ENCODE measurements at regions not wholly inside any gene's neighbourhood (a gene's known extent, or its start where the extent isn't known, plus 50 kb on each side); places are given as distances from the start of the nearest gene placed in this dataset.

DNA sequence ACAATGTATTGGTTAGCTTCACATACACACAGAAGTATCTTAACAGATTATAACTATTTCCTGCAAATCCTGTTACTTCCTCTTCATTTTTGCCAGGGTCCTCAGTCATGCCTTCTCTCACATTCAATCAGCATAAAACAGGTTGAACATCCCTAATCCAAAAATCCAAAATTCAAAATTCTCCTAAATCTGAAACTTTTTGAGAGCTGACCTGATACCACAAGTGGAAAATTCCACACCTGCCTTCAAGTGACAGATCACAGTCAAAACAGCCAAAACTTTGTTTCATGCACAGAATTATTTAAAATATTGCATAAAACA is 62.9 kb upstream of the FBXO28 start:
- ATAC-seq, result no peak
- Histone ChIP-seq H3K36me3 (no peaks in the 10 kb centered on the region), H3K4me3 (no peak overlapping the region), H3K4me1 (peaks cover 0 to 6% (median 0%) of the 10 kb centered on the region in 12 donors), H3K27me3 (no peaks in the 10 kb centered on the region), H3K27ac (no peak overlapping the region), H3K9me3 (no peaks in the 10 kb centered on the region)
- TF ChIP-seq POLR2A (IDR thresholded peaks at IDR 0.05), result no peak
- TF ChIP-seq, protein P1, sequence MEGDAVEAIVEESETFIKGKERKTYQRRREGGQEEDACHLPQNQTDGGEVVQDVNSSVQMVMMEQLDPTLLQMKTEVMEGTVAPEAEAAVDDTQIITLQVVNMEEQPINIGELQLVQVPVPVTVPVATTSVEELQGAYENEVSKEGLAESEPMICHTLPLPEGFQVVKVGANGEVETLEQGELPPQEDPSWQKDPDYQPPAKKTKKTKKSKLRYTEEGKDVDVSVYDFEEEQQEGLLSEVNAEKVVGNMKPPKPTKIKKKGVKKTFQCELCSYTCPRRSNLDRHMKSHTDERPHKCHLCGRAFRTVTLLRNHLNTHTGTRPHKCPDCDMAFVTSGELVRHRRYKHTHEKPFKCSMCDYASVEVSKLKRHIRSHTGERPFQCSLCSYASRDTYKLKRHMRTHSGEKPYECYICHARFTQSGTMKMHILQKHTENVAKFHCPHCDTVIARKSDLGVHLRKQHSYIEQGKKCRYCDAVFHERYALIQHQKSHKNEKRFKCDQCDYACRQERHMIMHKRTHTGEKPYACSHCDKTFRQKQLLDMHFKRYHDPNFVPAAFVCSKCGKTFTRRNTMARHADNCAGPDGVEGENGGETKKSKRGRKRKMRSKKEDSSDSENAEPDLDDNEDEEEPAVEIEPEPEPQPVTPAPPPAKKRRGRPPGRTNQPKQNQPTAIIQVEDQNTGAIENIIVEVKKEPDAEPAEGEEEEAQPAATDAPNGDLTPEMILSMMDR (IDR thresholded peaks at IDR 0.05), result peak in 1 of 12 donors; percentile 2
- intact Hi-C loops (cut with DNase I), result loop anchor here in 4 of 10 donors (5.0 to 10.0 kb wide), 2 partner anchors 354 to 356 kb away; no protein-coding TSS in a partner anchor
- no peak for DNase-seq

DNA sequence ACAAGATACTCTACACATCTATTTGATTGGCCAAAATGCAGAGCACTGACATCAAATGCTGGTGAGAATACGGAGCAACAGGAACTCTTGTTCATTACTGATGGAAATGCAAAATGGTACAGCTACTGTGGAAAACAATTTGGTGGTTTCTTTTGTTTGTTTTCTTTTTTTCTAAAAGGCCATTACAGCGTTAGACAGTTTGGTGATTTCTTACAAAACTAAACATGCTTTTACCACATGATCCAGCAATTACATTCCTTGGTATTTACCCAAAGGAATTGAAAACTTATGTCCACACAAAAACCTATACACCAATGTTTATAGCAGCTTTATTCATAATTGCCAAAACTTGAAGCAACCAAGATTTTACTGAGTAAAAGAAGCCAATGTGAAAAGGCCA is 66.4 kb upstream of the FBXO28 start:
- Histone ChIP-seq H3K4me3 (no peak overlapping the region), H3K9me3 (no peaks in the 10 kb centered on the region), H3K36me3 (no peaks in the 10 kb centered on the region), H3K4me1 (peaks cover 0 to 6% (median 0%) of the 10 kb centered on the region in 12 donors), H3K27me3 (peaks cover 0 to 8% (median 0%) of the 10 kb centered on the region in 9 donors), H3K27ac (no peak overlapping the region)
- 87 to 92% (median 89%) methylated on average over 2 of the region's 2 CpGs for WGBS, 4 donors
- DNase-seq, result no peak
- intact Hi-C loops (cut with DNase I), result no loop called here
- no peak for TF ChIP-seq POLR2A (IDR thresholded peaks at IDR 0.05)
- TF ChIP-seq, protein P1 (IDR thresholded peaks at IDR 0.05), result no peak
- ATAC-seq, result no peak

DNA sequence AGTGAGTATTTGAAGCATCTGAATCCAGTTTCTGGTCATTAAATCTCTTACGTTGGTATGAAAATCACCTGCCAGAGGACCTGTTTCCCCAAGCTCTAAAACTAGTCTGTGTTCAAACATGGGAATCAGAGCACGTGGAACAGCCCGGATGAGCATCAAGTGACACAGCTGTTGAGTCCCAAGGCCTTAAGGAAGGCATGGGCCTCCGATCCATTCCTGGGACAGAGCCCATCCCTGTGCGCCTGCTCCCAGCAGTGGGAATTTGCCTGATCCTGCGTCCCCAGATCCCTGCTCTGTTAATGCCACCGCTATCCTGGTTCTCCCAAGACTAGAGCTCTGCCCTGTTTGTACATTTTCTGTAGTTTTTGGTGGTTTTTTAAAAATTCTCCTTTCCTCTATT is 68.4 kb upstream of the FBXO28 start:
- Histone ChIP-seq H3K36me3 (no peaks in the 10 kb centered on the region), H3K4me1 (peaks cover 0 to under 1% (median 0%) of the 10 kb centered on the region in 12 donors), H3K27ac (no peak overlapping the region), H3K27me3 (peaks cover 0 to 8% (median 0%) of the 10 kb centered on the region in 9 donors), H3K9me3 (no peaks in the 10 kb centered on the region), H3K4me3 (no peak overlapping the region)
- no peak for TF ChIP-seq POLR2A (IDR thresholded peaks at IDR 0.05)
- TF ChIP-seq, protein P1 (IDR thresholded peaks at IDR 0.05), result no peak
- no peak for DNase-seq
- intact Hi-C loops (cut with DNase I), result no loop called here
- 59 to 78% (median 69%) methylated on average over 7 of the region's 7 CpGs for WGBS, 4 donors
- no peak for ATAC-seq

DNA sequence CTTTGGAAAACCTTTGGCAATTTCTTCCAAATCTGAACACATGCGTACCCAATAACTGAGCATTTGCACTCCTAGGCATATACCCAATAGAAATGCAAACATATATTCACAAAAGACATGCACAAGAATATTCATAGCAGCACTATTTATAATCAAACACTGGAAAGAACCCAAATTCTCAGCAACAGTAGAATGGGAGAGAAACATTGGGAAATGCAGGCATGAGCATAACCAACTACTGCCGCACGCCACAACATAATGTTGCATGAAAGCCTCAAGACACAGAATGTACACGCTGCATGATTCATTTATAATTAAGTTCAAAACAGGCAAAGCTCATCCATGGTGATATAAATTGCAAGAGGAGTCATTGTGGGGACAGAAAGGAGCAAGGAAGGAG is 69.5 kb upstream of the FBXO28 start:
- no peaks in the 10 kb centered on the region for H3K36me3 ChIP-seq
- TF ChIP-seq, protein P1 (IDR thresholded peaks at IDR 0.05), result no peak
- TF ChIP-seq POLR2A (IDR thresholded peaks at IDR 0.05), result no peak
- H3K4me3 ChIP-seq, result no peak overlapping the region
- DNase-seq, result no peak
- 88 to 96% (median 95%) methylated on average over 4 of the region's 4 CpGs for WGBS, 4 donors
- H3K9me3 ChIP-seq, result no peaks in the 10 kb centered on the region
- H3K27me3 ChIP-seq, result peaks cover 0 to 8% (median 0%) of the 10 kb centered on the region in 9 donors
- no peaks in the 10 kb centered on the region for H3K4me1 ChIP-seq
- intact Hi-C loops (cut with DNase I), result no loop called here
- no peak overlapping the region for H3K27ac ChIP-seq
- no peak for ATAC-seq

Measured in heart left ventricle (tissue), 16 donors.